ENCODE measurements at regions not wholly inside any gene's neighbourhood (a gene's known extent, or its start where the extent isn't known, plus 50 kb on each side); places are given as distances from the start of the nearest gene placed in this dataset.
"Not testable (repeated sequence)": the region's sequence is repeated elsewhere in the genome, so short reads cannot be mapped to it uniquely, and the experiment has no call there.

DNA sequence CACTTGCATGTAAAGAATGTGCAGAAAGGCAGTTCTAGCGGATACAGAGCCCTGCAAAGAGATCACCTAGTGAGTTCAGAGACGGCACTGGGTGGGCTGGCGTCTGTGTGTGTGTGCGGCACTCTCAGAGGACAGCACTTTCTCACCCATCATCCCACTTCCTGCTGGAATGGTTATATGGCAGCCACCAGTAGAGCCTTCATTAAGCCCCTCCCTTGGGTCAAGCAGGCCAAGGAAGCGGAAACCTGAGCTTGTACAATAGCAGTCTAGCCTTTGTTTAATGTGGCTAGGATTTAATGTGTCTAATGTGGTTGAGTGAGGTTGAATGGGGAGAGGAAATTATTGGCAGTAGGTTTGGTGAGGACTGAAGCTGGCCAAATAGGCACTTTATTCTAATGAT, 88.3 kb upstream of the ELAC2 start:
- DNase-seq (ENCODE audit: low spot score in 2 of 2), result no peak
- Histone ChIP-seq H3K36me3 (replicated peaks) (no peaks in the 10 kb centered on the region), H3K4me1 (no peaks in the 10 kb centered on the region), H3K27me3 (ENCODE audit: low read depth) (no peaks in the 10 kb centered on the region), H3K4me3 (no peak overlapping the region), H3K9me3 (no peaks in the 10 kb centered on the region)
- in situ Hi-C loops (cut with MboI; ENCODE audit: low sequenced_read_pairs), result no loop called here

DNA sequence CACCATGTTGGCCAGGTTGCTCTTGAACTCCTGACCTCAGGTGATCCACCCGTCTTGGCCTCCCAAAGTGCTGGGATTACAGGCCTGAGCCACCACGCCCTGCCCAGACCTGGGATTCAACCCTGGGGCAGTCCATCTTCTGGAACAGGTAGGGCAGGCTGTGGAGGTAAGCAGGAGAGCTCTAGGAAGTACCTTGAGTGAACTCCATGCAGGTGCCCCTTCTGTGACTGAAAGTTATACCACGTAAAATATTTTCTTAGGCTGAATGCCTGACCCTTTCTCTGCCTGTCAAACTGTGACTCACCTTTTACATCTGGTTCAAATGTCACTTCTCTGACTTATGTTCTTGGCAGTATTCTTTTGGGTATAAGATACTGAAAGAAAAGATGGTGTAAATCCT, 86.7 kb upstream of the ELAC2 start:
- no peaks in the 10 kb centered on the region for H3K36me3 ChIP-seq (replicated peaks)
- in situ Hi-C loops (cut with MboI; ENCODE audit: low sequenced_read_pairs), result no loop called here

DNA sequence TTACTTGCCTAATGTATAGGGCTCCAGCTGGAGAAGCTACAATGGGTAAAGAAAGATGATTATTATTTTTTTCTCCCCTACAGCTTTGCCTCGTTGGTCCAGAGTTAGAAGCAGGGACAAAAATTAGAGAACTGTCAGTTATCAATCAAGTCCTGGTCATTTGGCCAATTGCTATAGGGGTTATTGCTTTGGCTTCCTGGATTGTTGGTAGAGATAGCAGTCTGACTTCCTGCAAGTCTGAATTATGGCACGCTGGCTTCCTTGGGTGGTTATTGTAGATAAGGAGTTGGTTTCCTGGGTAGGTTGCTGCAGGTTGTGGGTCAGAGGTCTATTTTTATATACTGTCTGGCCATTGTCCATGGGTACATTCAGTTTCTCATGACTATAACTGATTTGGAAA, 84.7 kb upstream of the ELAC2 start:
- Histone ChIP-seq H3K4me1 (no peaks in the 10 kb centered on the region), H3K4me3 (no peak overlapping the region), H3K36me3 (replicated peaks) (no peaks in the 10 kb centered on the region), H3K27me3 (ENCODE audit: low read depth) (no peaks in the 10 kb centered on the region), H3K9me3 (no peaks in the 10 kb centered on the region)
- DNase-seq (ENCODE audit: low spot score in 2 of 2), result no peak
- in situ Hi-C loops (cut with MboI; ENCODE audit: low sequenced_read_pairs), result no loop called here

More for the DNA sequence above, 86.7 kb upstream of the ELAC2 start:
- DNase-seq (ENCODE audit: low spot score in 2 of 2), result no peak
- H3K27me3 ChIP-seq (ENCODE audit: low read depth), result no peaks in the 10 kb centered on the region
- no peaks in the 10 kb centered on the region for H3K9me3 ChIP-seq
- H3K4me3 ChIP-seq, result no peak overlapping the region
- H3K4me1 ChIP-seq, result no peaks in the 10 kb centered on the region

DNA sequence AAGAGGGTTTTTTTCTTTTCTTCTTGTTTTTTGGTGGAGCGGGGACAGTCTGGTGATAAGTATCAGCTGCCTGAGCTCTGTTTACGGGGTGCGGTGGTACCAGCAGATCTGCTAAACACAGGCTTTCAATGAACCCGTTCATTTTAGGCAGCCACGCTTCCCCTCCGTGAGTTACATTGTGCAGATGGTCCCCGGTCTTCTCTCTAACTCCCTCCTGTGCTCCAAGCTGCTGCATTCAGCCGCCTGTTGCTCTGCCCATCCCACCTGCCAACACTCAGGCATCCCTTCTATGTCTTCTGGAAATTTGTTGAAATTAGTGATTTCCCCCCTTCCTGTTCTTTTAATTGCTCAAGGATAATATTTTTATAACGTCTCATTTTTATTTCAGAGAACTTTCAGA, 82.1 kb upstream of the ELAC2 start:
- H3K27me3 ChIP-seq (ENCODE audit: low read depth), result no peaks in the 10 kb centered on the region
- DNase-seq (ENCODE audit: low spot score in 2 of 2), result no peak
- H3K4me3 ChIP-seq, result no peak overlapping the region
- no peaks in the 10 kb centered on the region for H3K4me1 ChIP-seq
- no peaks in the 10 kb centered on the region for H3K9me3 ChIP-seq
- in situ Hi-C loops (cut with MboI; ENCODE audit: low sequenced_read_pairs), result no loop called here
- H3K36me3 ChIP-seq (replicated peaks), result no peaks in the 10 kb centered on the region

DNA sequence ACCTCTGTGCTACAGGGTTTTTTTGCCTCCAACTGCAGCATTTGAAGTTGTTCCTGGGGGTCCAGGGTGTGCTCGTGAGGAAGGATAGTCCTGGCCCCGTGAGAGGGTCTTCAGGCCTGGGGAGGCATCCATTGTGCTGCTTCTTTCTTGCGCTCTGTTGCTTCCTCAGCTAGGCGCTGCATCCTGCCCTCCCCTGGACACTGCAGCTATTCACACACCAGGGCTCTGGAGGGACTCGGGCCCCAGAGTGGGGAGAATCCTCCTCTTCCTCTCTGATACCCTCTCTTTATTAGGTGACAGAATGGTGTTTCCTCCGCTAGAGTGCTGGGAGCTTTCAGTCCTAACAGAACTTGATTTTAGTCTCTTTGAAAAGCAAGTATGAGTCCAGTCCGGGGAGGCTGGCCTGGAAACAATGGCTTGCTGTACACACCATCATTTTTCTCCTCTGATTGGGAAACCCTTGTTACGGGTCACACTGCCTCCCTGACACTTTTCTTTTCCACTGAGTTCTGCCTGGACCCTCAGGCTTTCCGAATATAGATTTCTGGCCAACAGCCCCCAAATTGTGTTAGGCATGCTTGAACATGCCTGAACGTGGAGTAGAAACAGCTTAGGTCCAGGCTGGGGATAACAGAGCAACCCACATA, 81.4 kb upstream of the ELAC2 start:
- no peaks in the 10 kb centered on the region for H3K9me3 ChIP-seq
- H3K4me1 ChIP-seq, result no peaks in the 10 kb centered on the region
- in situ Hi-C loops (cut with MboI; ENCODE audit: low sequenced_read_pairs), result no loop called here
- no peak for DNase-seq (ENCODE audit: low spot score in 2 of 2)
- H3K36me3 ChIP-seq (replicated peaks), result no peaks in the 10 kb centered on the region
- no peaks in the 10 kb centered on the region for H3K27me3 ChIP-seq (ENCODE audit: low read depth)
- no peak overlapping the region for H3K4me3 ChIP-seq

DNA sequence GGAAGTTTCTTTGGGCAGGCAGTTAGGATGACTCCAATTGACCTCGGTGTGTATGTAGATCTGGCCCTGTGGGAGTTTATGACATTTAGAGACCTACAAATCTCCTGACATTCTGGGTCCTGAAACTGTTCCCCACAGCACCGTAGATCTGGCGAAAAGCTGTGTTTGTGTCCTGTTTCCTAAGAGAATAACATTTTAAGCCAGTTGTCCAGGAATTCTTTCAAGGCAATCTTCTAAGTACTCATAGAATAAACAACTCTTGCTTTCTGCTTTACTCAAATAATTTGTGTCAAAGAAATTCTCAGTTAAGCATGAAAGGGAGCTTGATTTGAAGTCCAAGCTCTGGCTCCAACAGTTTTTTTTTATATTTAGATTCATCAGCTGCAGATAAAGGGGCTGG, 78.5 kb upstream of the ELAC2 start:
- no peak for DNase-seq (ENCODE audit: low spot score in 2 of 2)
- no peaks in the 10 kb centered on the region for H3K9me3 ChIP-seq
- in situ Hi-C loops (cut with MboI; ENCODE audit: low sequenced_read_pairs), result no loop called here

DNA sequence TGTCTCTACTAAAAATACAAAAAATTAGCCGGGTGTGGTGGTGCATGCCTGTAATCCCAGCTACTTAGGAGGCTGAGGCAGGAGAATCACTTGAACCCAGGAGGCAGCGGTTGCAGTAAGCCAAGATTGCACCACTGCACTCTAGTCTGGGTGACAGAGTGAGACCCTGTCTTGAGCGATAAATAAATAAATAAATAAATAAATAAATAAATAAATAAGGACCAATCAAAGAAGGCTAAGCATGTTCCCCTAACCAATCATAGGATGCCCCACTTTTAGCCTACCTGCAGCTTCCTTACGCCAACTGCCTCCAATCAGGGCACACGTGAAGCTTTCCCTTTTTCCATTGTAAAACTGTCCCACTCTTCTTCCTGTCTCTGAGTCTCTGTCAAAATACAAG, 74.2 kb upstream of the ELAC2 start:
- in situ Hi-C loops (cut with MboI; ENCODE audit: low sequenced_read_pairs); H3K9me3 ChIP-seq; H3K36me3 ChIP-seq (replicated peaks); DNase-seq (ENCODE audit: low spot score in 2 of 2); H3K27me3 ChIP-seq (ENCODE audit: low read depth); H3K4me1 ChIP-seq; H3K4me3 ChIP-seq: not testable (repeated sequence)

More for the DNA sequence above, 78.5 kb upstream of the ELAC2 start:
- no peaks in the 10 kb centered on the region for H3K27me3 ChIP-seq (ENCODE audit: low read depth)
- H3K4me1 ChIP-seq, result no peaks in the 10 kb centered on the region
- no peaks in the 10 kb centered on the region for H3K36me3 ChIP-seq (replicated peaks)
- H3K4me3 ChIP-seq, result no peak overlapping the region

DNA sequence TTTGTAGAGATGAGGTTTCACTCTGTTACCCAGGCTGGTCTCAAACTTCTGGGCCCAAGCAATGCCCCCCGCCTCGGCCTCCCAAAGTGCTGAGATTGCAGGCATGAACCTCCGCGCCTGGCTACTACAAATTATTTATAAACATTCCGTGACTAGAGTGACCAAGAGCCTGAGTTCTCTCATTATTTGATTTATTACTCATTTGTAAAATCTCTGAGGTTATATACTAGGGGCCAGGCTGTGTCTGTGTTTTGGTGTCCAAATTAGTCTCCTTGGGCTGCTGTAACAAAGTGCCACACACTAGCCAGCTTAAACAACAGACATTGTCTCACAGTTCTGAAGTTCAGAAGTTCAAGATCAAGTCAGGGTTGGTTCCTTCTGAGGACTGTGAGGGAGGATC, 70.8 kb upstream of the ELAC2 start:
- DNase-seq (ENCODE audit: low spot score in 2 of 2), result no peak
- H3K36me3 ChIP-seq (replicated peaks), result no peaks in the 10 kb centered on the region
- no peaks in the 10 kb centered on the region for H3K4me1 ChIP-seq
- no peak overlapping the region for H3K4me3 ChIP-seq
- no peaks in the 10 kb centered on the region for H3K9me3 ChIP-seq
- H3K27me3 ChIP-seq (ENCODE audit: low read depth), result no peaks in the 10 kb centered on the region
- in situ Hi-C loops (cut with MboI; ENCODE audit: low sequenced_read_pairs), result no loop called here

DNA sequence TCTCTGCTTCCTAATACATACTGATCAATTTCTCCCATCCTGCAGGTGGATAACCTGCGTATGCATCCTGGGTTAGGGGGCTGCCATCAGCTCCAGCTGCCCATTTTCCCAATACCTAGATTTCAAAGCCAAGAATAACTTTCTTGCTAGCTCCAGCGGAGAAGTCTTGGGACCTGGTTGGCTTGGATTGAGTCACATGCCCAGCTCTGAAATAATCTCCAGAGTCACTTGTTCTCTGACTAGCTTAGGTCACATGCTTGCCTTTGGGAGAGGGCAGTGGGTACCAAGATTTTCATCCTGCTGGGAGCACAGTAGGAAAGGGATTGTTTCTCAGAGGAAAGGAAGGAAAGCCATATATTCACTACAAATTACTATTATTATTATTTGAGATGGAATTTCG, 70.0 kb upstream of the ELAC2 start:
- in situ Hi-C loops (cut with MboI; ENCODE audit: low sequenced_read_pairs), result no loop called here
- no peak overlapping the region for H3K4me3 ChIP-seq
- no peaks in the 10 kb centered on the region for H3K36me3 ChIP-seq (replicated peaks)
- DNase-seq (ENCODE audit: low spot score in 2 of 2), result no peak
- no peaks in the 10 kb centered on the region for H3K4me1 ChIP-seq
- no peaks in the 10 kb centered on the region for H3K9me3 ChIP-seq
- H3K27me3 ChIP-seq (ENCODE audit: low read depth), result no peaks in the 10 kb centered on the region

DNA sequence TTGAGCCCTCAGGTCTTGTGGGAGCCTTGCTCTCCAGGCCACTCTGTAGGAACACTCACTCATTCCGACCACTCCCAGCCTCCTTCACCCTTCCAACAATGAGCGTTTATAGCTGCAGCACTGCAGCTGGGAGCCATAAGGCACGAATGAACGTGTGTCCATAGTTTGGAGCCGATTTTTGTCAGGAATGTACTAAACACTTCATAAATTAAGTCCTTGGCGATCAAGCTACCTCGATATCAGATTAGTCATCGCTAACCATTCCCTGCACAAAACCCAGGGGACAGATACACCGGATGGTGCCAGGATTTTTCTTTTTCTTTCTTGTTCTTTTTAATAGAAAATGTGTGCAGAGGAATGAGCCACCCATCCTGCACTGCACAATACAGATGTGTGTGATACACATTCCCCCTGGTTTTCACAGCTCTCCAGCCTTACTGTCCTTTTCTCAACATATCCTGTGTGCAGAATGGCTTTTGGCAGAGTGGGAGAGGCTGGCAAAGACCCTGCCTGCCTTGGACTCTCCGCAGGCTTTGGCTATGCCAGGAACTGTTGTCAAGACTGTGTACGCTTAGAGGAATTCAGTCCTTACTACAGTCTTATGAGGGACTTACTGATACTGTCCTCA, 68.4 kb upstream of the ELAC2 start:
- Histone ChIP-seq H3K9me3 (no peaks in the 10 kb centered on the region), H3K27me3 (ENCODE audit: low read depth) (no peaks in the 10 kb centered on the region), H3K36me3 (replicated peaks) (no peaks in the 10 kb centered on the region), H3K4me1 (no peaks in the 10 kb centered on the region), H3K4me3 (no peak overlapping the region)
- no peak for DNase-seq (ENCODE audit: low spot score in 2 of 2)
- in situ Hi-C loops (cut with MboI; ENCODE audit: low sequenced_read_pairs), result no loop called here

DNA sequence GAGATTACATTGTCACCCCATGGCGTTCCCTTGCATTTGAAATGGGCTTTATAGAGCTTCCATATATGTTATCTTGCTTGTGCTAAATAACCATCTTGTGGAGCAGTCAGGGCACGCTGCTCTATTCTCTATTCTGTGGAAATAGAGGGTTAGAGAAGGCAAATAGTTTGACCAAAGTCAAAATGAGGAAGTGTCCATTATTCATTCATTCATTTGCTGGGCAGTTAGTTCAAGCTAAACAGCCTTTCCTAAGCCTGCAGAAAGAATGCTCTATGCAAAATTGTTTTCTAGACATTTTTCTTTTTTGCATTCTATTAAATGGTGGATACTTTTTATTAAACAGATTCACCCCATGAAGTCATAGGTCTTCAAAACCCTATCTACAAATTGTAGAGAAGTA, 67.8 kb upstream of the ELAC2 start:
- Histone ChIP-seq H3K9me3 (no peaks in the 10 kb centered on the region), H3K4me1 (no peaks in the 10 kb centered on the region), H3K36me3 (replicated peaks) (no peaks in the 10 kb centered on the region), H3K27me3 (ENCODE audit: low read depth) (no peaks in the 10 kb centered on the region), H3K4me3 (no peak overlapping the region)
- no peak for DNase-seq (ENCODE audit: low spot score in 2 of 2)
- in situ Hi-C loops (cut with MboI; ENCODE audit: low sequenced_read_pairs), result no loop called here

DNA sequence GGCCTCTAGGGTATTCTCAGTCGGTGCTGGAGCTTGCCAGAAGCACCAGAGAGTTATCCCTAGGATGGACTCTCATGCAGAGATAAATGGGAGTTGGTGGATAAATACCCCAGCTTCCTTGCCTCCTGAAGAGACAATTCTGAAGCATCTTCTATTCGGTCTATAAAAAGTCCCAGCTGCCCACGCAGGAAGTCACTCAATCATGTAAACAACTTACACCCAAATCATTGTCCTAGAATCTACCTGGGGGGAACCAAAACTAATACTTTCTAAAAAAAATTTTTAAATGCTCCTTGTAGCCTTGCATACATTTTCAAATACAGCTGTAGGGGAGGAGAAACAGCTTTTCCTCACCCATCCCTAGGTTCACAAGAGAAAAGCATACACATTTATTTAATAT, 66.6 kb upstream of the ELAC2 start:
- in situ Hi-C loops (cut with MboI; ENCODE audit: low sequenced_read_pairs), result no loop called here
- H3K9me3 ChIP-seq, result no peaks in the 10 kb centered on the region
- no peaks in the 10 kb centered on the region for H3K27me3 ChIP-seq (ENCODE audit: low read depth)
- H3K4me1 ChIP-seq, result no peaks in the 10 kb centered on the region
- no peaks in the 10 kb centered on the region for H3K36me3 ChIP-seq (replicated peaks)
- DNase-seq (ENCODE audit: low spot score in 2 of 2), result no peak
- H3K4me3 ChIP-seq, result no peak overlapping the region

DNA sequence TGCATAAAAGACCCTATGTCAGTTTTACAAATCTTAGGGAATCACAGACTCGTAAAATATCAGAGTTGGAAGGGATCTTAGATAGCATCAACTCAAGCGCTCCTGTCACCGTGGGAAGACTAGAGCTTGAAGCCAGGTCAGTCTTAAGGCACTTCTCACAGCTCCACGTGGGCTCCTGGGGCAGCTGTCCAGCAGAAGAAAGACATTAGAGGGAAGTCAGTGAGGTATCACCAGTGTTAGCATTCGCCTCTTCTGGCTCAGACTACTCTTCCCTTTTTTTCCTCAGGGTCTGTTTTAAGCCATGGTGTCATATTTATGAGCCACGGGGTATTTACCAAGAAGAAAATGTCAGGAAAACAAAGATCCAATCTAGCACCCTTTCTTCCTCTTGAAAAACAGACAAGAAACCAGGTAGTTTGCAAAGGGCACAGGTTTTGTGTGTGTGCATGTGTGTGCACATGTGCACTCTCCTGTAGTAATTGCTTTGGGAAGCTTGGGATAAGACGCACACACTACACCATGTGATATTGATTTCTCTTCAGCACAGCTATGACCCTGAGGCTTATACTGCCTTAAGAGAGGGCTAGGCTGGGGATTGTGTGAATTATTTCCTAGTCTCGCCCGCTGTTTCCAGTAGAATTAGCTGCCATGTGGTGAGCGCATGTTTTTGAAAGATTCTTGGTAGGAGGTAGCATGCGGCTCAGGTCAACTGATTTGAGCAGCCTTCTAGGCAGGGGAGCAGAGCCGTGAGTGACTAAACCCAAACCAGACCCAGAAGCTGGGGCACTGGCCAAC, 61.0 kb upstream of the ELAC2 start:
- Histone ChIP-seq H3K27me3 (ENCODE audit: low read depth) (no peaks in the 10 kb centered on the region), H3K4me3 (no peak overlapping the region), H3K9me3 (no peaks in the 10 kb centered on the region), H3K36me3 (replicated peaks) (no peaks in the 10 kb centered on the region), H3K4me1 (no peaks in the 10 kb centered on the region)
- in situ Hi-C loops (cut with MboI; ENCODE audit: low sequenced_read_pairs), result no loop called here
- DNase-seq (ENCODE audit: low spot score in 2 of 2), result no peak

DNA sequence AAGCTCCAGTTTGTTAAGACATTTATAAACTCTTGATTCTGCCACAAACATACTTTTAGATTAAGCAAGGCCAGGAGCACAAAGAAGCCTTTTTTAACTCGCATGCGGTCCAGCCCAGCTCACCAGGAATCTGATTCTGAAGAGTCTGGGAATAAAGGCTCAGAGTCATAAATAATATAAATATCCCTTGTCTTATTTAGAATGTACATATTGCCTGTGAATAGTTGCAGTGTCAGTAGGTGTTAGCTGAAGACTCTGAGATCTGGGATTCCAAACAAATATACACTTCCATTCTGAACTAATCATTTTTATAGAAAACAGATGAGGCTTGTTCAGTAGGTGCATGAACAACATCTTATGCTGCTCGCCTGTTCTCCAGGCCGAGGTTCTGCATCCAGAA, 59.1 kb upstream of the ELAC2 start:
- no peaks in the 10 kb centered on the region for H3K4me1 ChIP-seq
- no peaks in the 10 kb centered on the region for H3K36me3 ChIP-seq (replicated peaks)
- H3K9me3 ChIP-seq, result no peaks in the 10 kb centered on the region
- H3K4me3 ChIP-seq, result no peak overlapping the region
- no peaks in the 10 kb centered on the region for H3K27me3 ChIP-seq (ENCODE audit: low read depth)
- DNase-seq (ENCODE audit: low spot score in 2 of 2), result no peak
- in situ Hi-C loops (cut with MboI; ENCODE audit: low sequenced_read_pairs), result no loop called here

All from HAP-1 (cell line).